Suprapubic skin (tissue), 4 donors: ENCODE measurements at regions not wholly inside any gene's neighbourhood (a gene's known extent, or its start where the extent isn't known, plus 50 kb on each side); places are given as distances from the start of the nearest gene placed in this dataset.

Source experiments
- CTCF ChIP-seq, 2 donors: fragments of 200-600 bp in 1 of 2; fragments of 450-650 bp in 1 of 2; sonication (generic) in 1 of 2; IDR thresholded peaks; one replicate each; pipeline ENCODE4 v1.5.1; 2016 to 2019; ENCODE audit warnings: antibody characterized with exemption in 2 of 2, mild to moderate bottlenecking in 1 of 2, moderate library complexity in 1 of 2
- POLR2A ChIP-seq, 2 donors: fragments of 450-650 bp; IDR thresholded peaks; one replicate each; pipeline ENCODE4 v1.6.1; 2017; ENCODE audit warnings: antibody characterized with exemption in 2 of 2, mild to moderate bottlenecking in 2 of 2, moderate library complexity in 2 of 2
- POLR2AphosphoS5 ChIP-seq, 3 donors: sonication (generic); formaldehyde crosslinking; IDR thresholded peaks; one replicate each; pipeline ENCODE4 v1.6.1; 2017; ENCODE audit warnings: antibody characterized with exemption in 3 of 3

- TF ChIP-seq CTCF (IDR thresholded peaks at IDR 0.05), result no peak
- TF ChIP-seq POLR2A (IDR thresholded peaks at IDR 0.05), result no peak
- no peak for TF ChIP-seq POLR2AphosphoS5 (IDR thresholded peaks at IDR 0.05)
Measured at GRCh38 chr11:59008947-59009346, 69.7 kb downstream of the GLYATL1 start.
